ENCODE measurements at regions not wholly inside any gene's neighbourhood (a gene's known extent, or its start where the extent isn't known, plus 50 kb on each side); places are given as distances from the start of the nearest gene placed in this dataset.

DNA sequence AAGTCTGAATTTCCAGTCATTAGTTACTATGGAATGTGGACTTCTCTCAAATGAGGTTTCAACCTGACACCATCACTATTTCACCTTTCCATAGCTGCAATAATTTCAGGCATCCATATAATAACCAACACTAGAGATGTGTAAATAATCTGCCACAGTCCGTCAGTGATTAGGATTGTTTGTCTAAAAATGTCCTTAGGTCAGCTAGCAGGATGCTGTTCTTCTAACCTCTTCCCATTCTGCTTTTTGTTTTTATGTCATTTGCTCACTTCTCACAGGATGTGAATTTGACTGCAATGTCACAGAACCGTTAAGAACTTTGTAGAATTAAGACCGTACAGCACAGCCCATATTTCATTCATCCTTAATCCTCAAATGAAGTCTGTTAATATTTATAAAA, 166.4 kb upstream of the RASA1 start:
- TF ChIP-seq EZH2phosphoT487 (conservative IDR thresholded peaks at IDR 0.05; ENCODE audit: low read length): no peak
- TF ChIP-seq, protein P1, sequence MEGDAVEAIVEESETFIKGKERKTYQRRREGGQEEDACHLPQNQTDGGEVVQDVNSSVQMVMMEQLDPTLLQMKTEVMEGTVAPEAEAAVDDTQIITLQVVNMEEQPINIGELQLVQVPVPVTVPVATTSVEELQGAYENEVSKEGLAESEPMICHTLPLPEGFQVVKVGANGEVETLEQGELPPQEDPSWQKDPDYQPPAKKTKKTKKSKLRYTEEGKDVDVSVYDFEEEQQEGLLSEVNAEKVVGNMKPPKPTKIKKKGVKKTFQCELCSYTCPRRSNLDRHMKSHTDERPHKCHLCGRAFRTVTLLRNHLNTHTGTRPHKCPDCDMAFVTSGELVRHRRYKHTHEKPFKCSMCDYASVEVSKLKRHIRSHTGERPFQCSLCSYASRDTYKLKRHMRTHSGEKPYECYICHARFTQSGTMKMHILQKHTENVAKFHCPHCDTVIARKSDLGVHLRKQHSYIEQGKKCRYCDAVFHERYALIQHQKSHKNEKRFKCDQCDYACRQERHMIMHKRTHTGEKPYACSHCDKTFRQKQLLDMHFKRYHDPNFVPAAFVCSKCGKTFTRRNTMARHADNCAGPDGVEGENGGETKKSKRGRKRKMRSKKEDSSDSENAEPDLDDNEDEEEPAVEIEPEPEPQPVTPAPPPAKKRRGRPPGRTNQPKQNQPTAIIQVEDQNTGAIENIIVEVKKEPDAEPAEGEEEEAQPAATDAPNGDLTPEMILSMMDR (IDR thresholded peaks at IDR 0.05; ENCODE audit: insufficient read depth, low read length, poor library complexity, severe bottlenecking): no peak
